22Rv1 (cell line): ENCODE measurements at regions not wholly inside any gene's neighbourhood (a gene's known extent, or its start where the extent isn't known, plus 50 kb on each side); places are given as distances from the start of the nearest gene placed in this dataset.

ENCODE experiments used
- ZFX ChIP-seq: fragments of 450-650 bp; IDR thresholded peaks from 2 replicates; pipeline ENCODE4 v1.6.1; 2017; ENCODE audit warnings: antibody characterized with exemption, borderline replicate concordance
- TF ChIP-seq, protein P1 (sequence below): fragments of 450-650 bp; IDR thresholded peaks from 2 replicates; pipeline ENCODE4 v1.5.1; 2017; ENCODE audit warnings: mild to moderate bottlenecking

DNA sequence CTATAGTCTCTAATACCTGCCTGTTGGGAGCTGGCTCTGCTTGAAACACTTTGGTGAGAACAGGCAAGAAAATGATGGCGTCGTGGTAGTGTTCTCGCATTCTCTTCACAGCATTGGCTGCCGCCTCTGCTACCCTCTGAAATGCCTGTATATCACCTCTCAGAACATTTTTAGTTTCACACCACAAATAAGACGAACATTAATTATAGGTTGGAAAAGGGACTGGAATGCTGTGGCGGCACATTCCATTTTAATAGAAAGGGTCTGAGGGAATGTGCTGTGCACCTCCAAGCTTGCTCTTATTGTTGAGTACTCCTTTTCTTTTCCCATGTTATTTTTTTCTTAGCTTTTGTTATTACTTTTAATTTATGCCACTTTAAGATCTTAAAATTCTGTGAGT is 134.6 kb upstream of the HMHB1 start:
- TF ChIP-seq, protein P1, sequence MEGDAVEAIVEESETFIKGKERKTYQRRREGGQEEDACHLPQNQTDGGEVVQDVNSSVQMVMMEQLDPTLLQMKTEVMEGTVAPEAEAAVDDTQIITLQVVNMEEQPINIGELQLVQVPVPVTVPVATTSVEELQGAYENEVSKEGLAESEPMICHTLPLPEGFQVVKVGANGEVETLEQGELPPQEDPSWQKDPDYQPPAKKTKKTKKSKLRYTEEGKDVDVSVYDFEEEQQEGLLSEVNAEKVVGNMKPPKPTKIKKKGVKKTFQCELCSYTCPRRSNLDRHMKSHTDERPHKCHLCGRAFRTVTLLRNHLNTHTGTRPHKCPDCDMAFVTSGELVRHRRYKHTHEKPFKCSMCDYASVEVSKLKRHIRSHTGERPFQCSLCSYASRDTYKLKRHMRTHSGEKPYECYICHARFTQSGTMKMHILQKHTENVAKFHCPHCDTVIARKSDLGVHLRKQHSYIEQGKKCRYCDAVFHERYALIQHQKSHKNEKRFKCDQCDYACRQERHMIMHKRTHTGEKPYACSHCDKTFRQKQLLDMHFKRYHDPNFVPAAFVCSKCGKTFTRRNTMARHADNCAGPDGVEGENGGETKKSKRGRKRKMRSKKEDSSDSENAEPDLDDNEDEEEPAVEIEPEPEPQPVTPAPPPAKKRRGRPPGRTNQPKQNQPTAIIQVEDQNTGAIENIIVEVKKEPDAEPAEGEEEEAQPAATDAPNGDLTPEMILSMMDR = no peak
- no peak for TF ChIP-seq ZFX
